Activated CD4-positive, CD25-positive, alpha-beta regulatory T cell treated with anti-CD3 and anti-CD28 coated beads, Interleukin-2, amount 50 U/mL, for 72 hours (primary cell): ENCODE measurements at regions not wholly inside any gene's neighbourhood (a gene's known extent, or its start where the extent isn't known, plus 50 kb on each side); places are given as distances from the start of the nearest gene placed in this dataset.

Experiments
- DNase-seq: peaks from one replicate; pipeline ENCODE4 v3.0.0; 2021

DNA sequence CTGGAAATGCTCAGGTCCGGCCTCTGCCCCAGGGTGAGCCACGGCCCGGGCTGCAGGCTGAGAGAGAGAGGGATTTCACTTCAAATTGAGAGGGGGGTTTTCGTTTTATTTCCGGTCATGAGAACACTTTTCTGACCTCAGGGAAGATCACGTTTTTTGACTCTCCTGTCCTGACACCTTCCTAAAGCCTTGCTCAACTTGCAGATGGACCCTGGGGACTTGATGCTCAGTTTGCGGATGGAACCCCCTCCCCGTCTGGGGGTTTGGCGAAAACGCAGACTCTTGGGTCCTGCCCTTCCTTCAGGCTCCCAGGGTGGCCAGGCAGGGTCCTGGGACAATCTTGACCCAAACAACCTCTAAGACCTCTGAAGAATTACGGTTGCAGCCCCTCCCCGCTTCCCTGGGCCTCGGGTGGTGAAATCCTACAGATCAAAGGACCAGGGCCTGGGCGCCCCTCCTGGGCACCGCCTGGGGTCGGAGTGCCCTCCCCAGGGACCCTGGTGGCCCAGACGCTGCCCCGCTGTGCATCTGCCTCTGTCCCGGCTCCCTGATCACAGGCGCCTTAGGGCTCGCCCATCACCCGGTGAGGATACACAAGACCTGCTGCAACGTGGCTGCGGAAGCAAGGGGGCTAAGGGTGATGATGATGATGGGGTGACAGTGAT is 148.2 kb downstream of the ERMARD start:
- DNase-seq, result no peak

GRCh38 chr6:169898788-169899480 is 147.5 kb downstream of the ERMARD start:
- no peak for DNase-seq

DNA sequence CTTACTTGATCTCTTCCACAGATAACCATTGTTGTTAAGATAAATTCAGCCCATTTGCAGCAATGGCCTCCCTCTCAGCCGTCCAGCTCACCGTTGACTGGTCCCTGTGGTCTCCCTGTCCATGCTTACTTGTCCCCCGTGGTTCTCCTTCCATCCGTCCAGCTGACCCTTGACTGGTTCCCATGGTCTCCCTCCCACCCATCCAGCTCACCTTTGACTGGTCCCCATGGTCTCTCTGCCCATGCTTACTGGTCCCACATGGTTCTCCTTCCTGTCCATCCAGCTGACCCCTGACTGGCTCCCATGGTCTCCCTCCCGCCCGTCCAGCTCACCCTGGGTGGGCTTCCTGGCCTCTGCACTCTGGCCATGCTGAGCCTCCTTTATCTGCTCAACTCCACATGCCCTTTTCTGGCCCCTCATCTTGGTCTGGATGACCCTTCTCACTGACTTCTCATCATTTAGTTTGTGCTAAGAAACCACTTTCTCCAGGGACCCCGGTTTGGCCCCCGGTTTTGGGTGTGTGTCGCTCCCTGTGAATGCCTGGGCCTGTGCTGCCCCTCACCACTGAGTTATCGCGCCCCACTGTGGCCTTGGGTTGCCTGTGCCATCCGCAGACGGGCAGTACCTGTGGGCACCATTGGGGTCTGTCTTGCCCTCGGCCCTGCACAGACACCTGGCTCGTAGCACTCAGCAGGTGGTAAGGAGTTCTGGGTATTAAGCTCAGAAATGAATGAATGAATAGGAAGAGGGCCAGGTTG is 146.4 kb downstream of the ERMARD start:
- DNase-seq, result no peak

DNA sequence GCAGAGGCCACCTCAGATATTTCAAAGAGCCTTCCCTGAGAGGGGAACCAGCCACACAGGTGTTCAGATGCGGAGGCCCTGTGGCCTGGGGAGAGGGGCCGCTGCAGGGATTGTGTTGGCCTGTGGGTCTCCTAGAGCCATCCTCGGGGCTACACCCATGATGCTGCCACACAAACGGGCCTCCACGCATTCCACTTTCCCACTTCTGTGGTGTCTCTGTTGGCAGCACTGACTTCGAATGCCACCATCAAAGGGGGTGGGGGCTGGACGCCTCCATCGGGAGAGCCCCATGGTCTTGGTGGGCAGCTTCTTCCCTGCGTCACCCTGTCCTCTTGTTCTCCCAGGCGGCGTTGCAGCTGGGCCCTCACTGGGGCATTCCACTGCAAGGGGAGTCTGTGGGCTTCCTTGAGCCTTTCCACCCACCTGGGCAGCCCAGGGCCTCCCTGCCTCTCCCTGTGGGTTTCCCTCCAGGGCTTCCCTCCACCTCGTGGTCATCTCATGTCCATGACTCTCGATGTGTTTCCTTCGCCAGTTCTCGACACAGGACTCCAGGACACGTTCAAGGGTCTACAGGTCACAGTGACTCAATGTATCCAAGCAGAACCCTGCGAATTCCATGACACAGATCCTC is 145.5 kb downstream of the ERMARD start:
- no peak for DNase-seq

DNA sequence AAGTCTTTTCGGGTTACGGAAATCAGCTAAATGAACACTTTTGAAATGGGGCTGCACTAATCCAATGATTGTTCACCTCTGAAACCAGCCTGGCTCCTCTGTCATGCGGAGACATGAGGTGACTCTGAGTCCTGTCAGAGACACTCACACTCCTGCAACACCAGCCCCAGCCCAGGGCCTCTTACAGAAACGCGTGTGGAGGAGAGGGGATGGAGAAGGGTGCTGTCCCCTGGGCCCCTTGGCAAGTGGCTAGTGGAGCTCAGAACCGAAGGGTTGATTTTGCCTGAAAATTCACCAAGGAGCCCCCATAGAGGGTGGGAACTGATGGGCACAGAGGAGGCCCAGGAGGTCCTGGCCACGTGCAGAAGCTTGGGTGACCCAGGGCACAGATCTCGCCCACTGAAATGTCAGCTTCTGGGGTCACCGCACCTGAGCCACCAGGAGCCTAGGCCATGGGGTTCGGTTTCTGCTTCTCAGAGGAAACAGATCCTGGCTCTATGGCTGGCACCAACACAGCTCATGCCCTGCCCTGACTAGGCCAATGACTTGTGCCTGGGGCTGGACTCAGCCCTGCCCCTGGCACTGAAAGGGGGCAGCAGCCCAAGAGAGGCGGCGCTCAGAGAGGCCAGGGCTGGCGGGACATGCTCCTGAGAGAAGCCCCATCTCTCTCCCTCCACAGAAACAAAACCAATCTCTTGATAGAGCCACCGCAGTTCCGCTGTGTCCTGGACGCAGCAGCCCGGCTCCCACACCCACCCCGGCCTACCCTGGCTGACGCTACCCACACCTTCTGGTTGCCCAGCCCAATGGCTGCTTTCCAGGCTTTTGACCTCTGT is 144.7 kb downstream of the ERMARD start:
- no peak for DNase-seq

DNA sequence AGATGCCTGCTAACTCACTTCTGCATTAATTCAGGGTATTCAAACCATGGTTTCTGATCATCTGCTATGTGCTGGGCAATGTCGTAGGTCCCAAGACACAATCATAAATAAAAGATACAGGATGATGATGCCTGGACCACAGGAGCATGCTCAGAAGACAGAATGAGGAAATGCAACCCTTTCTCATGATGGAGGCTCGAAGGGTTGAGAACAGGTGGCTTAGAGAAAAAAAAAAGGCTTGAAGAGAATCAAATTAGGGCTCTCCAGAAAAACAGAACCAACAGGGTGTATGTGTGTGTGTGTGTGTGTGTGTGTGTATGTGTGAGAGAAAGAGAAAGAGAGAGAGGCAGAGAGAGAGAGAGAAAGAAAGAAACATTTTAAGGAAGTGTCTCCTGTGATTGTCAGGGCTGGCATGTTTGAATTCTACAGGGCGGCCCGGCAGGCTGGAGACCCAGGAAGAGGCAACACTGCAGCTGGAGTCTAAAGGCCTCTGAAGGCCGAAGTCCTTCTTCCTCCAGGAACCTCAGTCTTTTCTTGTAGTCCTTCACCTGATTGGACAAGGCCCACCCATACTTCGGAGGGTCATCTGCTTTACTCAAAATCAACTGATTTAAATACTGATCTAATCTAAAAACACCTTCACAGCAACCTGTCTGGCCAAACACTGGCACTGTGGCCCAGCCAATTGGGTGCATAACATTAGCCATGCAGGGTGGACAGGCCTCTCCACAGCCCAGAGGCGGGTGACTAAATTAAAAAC is 143.8 kb downstream of the ERMARD start:
- no peak for DNase-seq

DNA sequence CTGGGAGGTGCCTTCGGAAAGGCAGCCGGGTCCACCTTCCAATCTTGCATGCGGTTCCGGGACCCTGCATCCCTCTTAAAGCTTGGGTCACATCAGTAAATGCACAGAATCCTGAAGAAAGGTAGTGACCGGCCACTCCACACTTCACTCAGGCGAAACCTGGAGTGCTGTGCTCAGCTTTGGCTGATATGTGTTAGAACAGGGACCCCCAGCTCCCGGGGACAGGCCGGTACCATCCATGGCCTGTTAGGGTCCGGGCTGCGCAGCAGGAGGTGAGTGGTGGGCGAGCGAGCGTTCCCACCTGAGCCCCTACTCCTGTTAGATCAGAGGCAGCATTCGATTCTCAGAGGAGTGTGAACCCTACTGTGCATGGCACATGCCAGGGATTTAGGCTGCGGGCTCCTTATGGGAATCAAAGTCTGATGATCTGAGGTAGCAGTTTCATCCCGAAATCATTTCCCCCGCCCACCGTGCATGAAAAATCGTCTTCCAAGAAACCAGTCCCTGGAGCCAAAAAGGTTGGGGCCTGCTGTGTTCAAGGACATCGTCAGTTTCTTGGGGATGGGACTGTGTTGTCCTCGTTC is 143.0 kb downstream of the ERMARD start:
- DNase-seq, result no peak

- DNase-seq, result no peak
Measured at GRCh38 chr6:169893624-169894023, 142.2 kb downstream of the ERMARD start.

GRCh38 chr6:169891846-169892245 is 140.4 kb downstream of the ERMARD start:
- DNase-seq, result no peak

GRCh38 chr6:169891421-169891820 is 140.0 kb downstream of the ERMARD start:
- DNase-seq, result no peak

GRCh38 chr6:169890901-169891300 is 139.5 kb downstream of the ERMARD start:
- no peak for DNase-seq

- DNase-seq, result no peak
Measured at GRCh38 chr6:169890049-169890448, 138.6 kb downstream of the ERMARD start.

DNA sequence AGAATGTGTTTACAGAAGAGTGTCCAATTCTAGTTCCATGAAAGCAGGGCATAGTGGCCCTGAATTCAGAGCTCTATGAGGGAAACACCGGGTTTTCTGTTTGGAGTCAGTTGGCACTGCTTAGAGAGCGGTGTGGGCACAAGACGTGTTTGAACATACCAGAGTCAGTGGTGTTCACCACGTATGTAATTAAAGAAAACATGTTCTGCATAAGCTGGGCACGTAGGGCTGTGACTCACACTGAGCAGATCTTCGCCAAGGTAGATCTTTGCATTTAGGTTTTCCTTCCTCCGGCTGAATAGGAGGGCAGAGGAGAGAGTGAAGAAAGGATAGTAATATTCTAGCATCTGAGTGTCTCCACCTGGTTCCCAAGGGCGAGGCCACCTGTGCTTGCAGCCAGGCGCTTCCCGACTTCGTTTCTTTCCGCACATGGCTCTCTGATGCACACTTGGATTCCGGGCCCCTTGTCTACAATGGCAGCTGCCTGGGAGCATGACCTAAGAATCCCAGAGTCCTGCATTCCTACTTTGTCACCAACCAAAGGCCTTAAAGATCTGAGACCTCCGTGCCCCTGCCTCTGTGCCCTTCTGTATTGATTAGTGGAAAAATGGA is 136.2 kb downstream of the ERMARD start:
- no peak for DNase-seq

- DNase-seq, result no peak
Measured at GRCh38 chr6:169886631-169887227, 135.3 kb downstream of the ERMARD start.

GRCh38 chr6:169885831-169886230 is 134.4 kb downstream of the ERMARD start:
- DNase-seq, result no peak

DNA sequence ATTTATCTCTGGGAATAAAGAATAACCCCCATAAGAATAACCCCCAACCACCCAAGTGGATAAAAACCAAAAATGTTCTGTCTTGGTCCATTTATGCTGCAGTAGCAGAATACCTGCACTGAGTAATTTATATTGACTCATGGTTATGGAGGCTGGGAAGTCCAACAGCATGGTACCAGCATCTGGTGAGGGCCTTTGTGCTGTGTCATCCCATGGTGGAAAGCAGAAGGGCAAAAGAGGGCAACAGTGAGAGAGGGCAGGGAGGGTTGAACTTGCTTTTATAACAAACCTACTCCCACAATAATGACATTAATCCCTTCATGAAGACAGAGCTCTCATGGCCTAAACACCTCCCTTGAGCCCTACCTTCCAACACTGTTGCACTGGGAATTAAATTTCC is 133.7 kb downstream of the ERMARD start:
- no peak for DNase-seq

GRCh38 chr6:169884158-169884557 is 132.7 kb downstream of the ERMARD start:
- DNase-seq, result no peak

- DNase-seq, result no peak
Measured at GRCh38 chr6:169883316-169883715, 131.9 kb downstream of the ERMARD start.

GRCh38 chr6:169881976-169882375 is 130.6 kb downstream of the ERMARD start:
- DNase-seq, result no peak

DNA sequence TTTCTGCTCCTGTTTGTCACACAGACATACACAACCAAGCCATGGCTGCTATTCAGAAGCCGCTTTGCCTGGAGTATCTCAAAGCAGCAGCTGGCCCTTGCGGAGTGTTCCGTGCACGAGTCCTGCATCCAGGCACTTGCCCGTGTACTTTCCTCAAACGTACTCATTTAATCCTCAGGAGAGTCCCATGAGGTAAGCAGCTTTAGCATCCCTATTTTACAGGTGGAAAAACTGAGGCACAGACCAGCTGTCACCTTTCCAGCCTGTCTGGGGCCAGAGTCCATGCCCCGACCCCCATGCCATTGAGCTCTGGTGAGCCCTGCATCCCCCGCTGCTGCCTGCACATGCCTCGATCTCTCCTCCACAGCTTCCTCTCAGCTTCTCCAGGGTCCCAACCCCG is 130.0 kb downstream of the ERMARD start:
- DNase-seq, result no peak

DNA sequence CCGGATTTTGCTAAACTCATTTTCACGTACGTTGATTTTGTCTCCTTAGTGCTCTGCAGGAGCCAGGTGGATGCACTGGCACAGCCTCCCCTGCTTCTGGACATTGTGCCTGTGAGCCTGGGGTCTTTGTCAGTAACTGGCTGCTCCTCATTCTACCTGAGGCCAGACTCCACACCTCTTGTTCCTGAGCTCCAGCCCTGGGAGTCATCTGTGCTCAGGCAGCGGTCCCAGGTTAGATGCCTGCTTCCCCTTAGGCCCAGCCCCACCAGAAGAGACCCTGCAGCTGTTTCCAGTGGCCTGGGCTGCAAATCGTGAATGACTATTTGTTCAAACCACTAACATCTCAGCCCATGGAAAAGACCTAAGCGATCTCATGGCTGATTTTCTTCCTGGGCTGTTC is 129.1 kb downstream of the ERMARD start:
- DNase-seq, result no peak
